Esophagus squamous epithelium (tissue), 5 donors: ENCODE measurements at regions not wholly inside any gene's neighbourhood (a gene's known extent, or its start where the extent isn't known, plus 50 kb on each side); places are given as distances from the start of the nearest gene placed in this dataset.

Source experiments
- DNase-seq: peaks from one replicate; lab custom pipeline; 2025; lab: John Stamatoyannopoulos, UW
- H3K27ac ChIP-seq, 4 donors: fragments of 200-600 bp; sonication (generic); one replicate each; pipeline ENCODE4 v1.5.1; 2016 to 2019; ENCODE audit warnings: mild to moderate bottlenecking in 1 of 4
- H3K27me3 ChIP-seq, 4 donors: fragments of 200-600 bp; sonication (generic); 1 replicate in 3 of 4; 2 replicates in 1 of 4; pipeline versions ENCODE4 v1.5.1 to v1.6.0; 2017 to 2021; ENCODE audit warnings: antibody characterized with exemption in 1 of 4
- H3K36me3 ChIP-seq, 3 donors: fragments of 200-600 bp; sonication (generic); one replicate each; pipeline ENCODE4 v1.5.1; 2016 to 2019
- H3K4me1 ChIP-seq, 3 donors: fragments of 200-600 bp; sonication (generic); one replicate each; pipeline ENCODE4 v1.5.1; 2017 to 2019
- H3K4me3 ChIP-seq, 4 donors: fragments of 200-600 bp; sonication (generic); 1 replicate in 3 of 4; 2 replicates in 1 of 4; pipeline ENCODE4 v1.5.1; 2016 to 2019; ENCODE audit warnings: mild to moderate bottlenecking in 2 of 4, moderate library complexity in 1 of 4
- H3K9me3 ChIP-seq, 3 donors: fragments of 200-600 bp; sonication (generic); one replicate each; pipeline ENCODE4 v1.5.1; 2016 to 2019
- POLR2A ChIP-seq, 4 donors: fragments of 450-650 bp; IDR thresholded peaks; one replicate each; pipeline ENCODE4 v1.6.1; 2017; ENCODE audit warnings: antibody characterized with exemption in 4 of 4, mild to moderate bottlenecking in 4 of 4, moderate library complexity in 3 of 4
- WGBS, 2 donors: methylation state at CpG; one replicate each; pipeline ENCODE4 v1.1.5; 2018; 5-methylcytosine and 5-hydroxymethylcytosine counted together
- intact Hi-C: fragments of 100-400 bp; cut with DNase I; formaldehyde crosslinking; loops from one replicate; pipeline ENCODE4 v1.15.0; 2022
- TF ChIP-seq, protein P1 (sequence below), 6 experiments: fragments of 450-650 bp in 4 of 6; fragments of 200-600 bp in 2 of 6; sonication (generic) in 2 of 6; IDR thresholded peaks; one replicate each; pipeline ENCODE4 v1.5.1; 2016 to 2019; ENCODE audit warnings: antibody characterized with exemption in 6 of 6, mild to moderate bottlenecking in 4 of 6, moderate library complexity in 4 of 6
- donor health status: DM: yes; HTN: yes; CAD: no.

DNA sequence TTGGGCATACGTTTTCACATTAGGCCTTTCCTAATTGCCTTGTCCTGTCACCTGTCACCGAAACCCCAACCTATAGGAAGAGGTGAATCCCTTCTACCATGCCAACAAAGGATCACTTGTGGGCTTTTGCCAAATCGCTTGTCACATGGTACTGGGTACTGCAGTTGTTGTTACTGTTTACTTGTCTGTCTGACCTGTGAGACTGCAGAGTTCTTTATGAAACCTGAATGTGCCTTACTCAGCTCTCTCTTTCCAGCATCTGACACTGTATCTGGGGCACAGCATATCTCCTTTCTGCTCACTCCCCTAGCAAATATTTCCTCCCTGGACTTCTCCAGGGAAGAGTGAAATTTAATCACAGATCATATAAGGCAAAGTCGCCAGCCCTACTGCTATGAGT, 1272.4 kb downstream of the CDH8 start:
- H3K9me3 ChIP-seq: no peaks in the 10 kb centered on the region
- no peaks in the 10 kb centered on the region for H3K4me1 ChIP-seq
- no peak for TF ChIP-seq POLR2A (IDR thresholded peaks at IDR 0.05)
- TF ChIP-seq, protein P1, sequence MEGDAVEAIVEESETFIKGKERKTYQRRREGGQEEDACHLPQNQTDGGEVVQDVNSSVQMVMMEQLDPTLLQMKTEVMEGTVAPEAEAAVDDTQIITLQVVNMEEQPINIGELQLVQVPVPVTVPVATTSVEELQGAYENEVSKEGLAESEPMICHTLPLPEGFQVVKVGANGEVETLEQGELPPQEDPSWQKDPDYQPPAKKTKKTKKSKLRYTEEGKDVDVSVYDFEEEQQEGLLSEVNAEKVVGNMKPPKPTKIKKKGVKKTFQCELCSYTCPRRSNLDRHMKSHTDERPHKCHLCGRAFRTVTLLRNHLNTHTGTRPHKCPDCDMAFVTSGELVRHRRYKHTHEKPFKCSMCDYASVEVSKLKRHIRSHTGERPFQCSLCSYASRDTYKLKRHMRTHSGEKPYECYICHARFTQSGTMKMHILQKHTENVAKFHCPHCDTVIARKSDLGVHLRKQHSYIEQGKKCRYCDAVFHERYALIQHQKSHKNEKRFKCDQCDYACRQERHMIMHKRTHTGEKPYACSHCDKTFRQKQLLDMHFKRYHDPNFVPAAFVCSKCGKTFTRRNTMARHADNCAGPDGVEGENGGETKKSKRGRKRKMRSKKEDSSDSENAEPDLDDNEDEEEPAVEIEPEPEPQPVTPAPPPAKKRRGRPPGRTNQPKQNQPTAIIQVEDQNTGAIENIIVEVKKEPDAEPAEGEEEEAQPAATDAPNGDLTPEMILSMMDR (IDR thresholded peaks at IDR 0.05): no peak
- no peaks in the 10 kb centered on the region for H3K27me3 ChIP-seq
- WGBS, 2 donors: 77 to 78% methylated on average over 4 of the region's 4 CpGs
- no peak overlapping the region for H3K4me3 ChIP-seq
- no peak for DNase-seq
- intact Hi-C loops: no loop called here
- H3K36me3 ChIP-seq: no peaks in the 10 kb centered on the region
- H3K27ac ChIP-seq: no peak overlapping the region

DNA sequence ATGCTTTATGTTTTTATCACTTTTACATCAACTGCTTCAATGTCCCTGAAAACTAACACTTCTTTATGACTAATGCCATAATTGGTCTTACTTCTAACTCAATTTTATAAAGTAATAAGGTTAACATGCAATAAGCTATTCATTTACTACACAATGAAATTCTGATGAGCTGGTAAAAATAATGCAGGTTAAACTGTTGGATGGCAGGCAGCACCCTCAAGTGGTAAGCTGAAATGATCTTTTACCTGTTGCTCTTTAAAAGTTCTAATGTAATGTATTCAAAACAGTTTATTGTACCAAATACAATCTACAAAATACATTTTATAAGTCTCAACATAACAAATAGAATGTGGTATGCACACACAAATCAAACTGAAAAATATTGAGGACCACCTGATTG, 1280.3 kb downstream of the CDH8 start:
- TF ChIP-seq POLR2A (IDR thresholded peaks at IDR 0.05): no peak
- TF ChIP-seq, protein P1 (IDR thresholded peaks at IDR 0.05): no peak
- no peak overlapping the region for H3K27ac ChIP-seq
- H3K36me3 ChIP-seq: no peaks in the 10 kb centered on the region
- DNase-seq: no peak
- H3K9me3 ChIP-seq: no peaks in the 10 kb centered on the region
- intact Hi-C loops: no loop called here
- no peaks in the 10 kb centered on the region for H3K27me3 ChIP-seq
- H3K4me1 ChIP-seq: no peaks in the 10 kb centered on the region
- H3K4me3 ChIP-seq: no peak overlapping the region

DNA sequence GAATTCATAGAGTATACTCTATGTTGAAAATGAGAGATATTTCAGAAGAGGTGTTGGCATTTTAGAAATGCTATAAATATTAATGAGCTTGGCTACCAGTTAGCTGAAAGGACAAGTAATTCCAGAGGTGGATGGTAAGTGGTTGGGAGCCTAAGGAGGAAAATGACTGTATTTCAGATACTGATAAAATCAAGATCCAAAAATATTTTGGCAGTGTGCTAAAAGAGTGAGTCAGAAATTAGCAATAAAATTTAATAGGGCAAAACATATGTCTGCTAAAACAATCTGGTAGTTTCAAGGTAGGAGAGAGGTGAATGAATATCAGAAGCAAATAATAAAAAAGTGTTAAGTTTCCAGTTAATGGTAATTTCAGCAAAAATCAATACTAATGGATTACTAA, 1287.9 kb downstream of the CDH8 start:
- H3K4me1 ChIP-seq: no peaks in the 10 kb centered on the region
- no peaks in the 10 kb centered on the region for H3K9me3 ChIP-seq
- H3K4me3 ChIP-seq: no peak overlapping the region
- H3K36me3 ChIP-seq: no peaks in the 10 kb centered on the region
- TF ChIP-seq, protein P1 (IDR thresholded peaks at IDR 0.05): no peak
- no peak for TF ChIP-seq POLR2A (IDR thresholded peaks at IDR 0.05)
- H3K27me3 ChIP-seq: no peaks in the 10 kb centered on the region
- no peak for DNase-seq
- no peak overlapping the region for H3K27ac ChIP-seq
- intact Hi-C loops: no loop called here

- no peak for TF ChIP-seq POLR2A (IDR thresholded peaks at IDR 0.05)
- TF ChIP-seq, protein P1 (IDR thresholded peaks at IDR 0.05): no peak
- H3K36me3 ChIP-seq: no peaks in the 10 kb centered on the region
- H3K9me3 ChIP-seq: no peaks in the 10 kb centered on the region
- no peak overlapping the region for H3K27ac ChIP-seq
- WGBS, 2 donors: 63% methylated on average over 2 of the region's 3 CpGs; no CpG with 5 or more reads in 1 of the 2 donors
- H3K4me1 ChIP-seq: no peaks in the 10 kb centered on the region
- DNase-seq: no peak
- no peaks in the 10 kb centered on the region for H3K27me3 ChIP-seq
- no peak overlapping the region for H3K4me3 ChIP-seq
- intact Hi-C loops: no loop called here
These were observed 1292.0 kb downstream of the CDH8 start for GRCh38 chr16:60744198-60744597.

GRCh38 chr16:60741810-60742209, 1294.4 kb downstream of the CDH8 start:
- Histone ChIP-seq H3K9me3 (no peaks in the 10 kb centered on the region), H3K27me3 (no peaks in the 10 kb centered on the region), H3K27ac (no peak overlapping the region), H3K4me1 (no peaks in the 10 kb centered on the region), H3K4me3 (no peak overlapping the region), H3K36me3 (no peaks in the 10 kb centered on the region)
- DNase-seq: no peak
- WGBS, 2 donors: 47 to 67% methylated on average over 1 of the region's 1 CpG
- TF ChIP-seq, protein P1 (IDR thresholded peaks at IDR 0.05): no peak
- no peak for TF ChIP-seq POLR2A (IDR thresholded peaks at IDR 0.05)
- intact Hi-C loops: no loop called here
